HCT116 (cell line): ENCODE measurements at regions not wholly inside any gene's neighbourhood (a gene's known extent, or its start where the extent isn't known, plus 50 kb on each side); places are given as distances from the start of the nearest gene placed in this dataset.

Experiments
- CBX3 ChIP-seq: IDR thresholded peaks from 2 replicates; pipeline ENCODE4 v1.6.1; 2012; ENCODE audit warnings: low read depth
- CEBPB ChIP-seq: IDR thresholded peaks from 2 replicates; pipeline ENCODE4 v1.6.1; 2012; ENCODE audit warnings: low read depth
- EGR1 ChIP-seq: IDR thresholded peaks from 2 replicates; pipeline ENCODE4 v1.6.1; 2012; ENCODE audit warnings: low read depth
- EZH2 ChIP-seq: fragments of 200-600 bp; sonication (generic); IDR thresholded peaks from 2 replicates; pipeline ENCODE4 v1.6.1; 2017; ENCODE audit warnings: antibody characterized with exemption, mixed run types
- POLR2A ChIP-seq: IDR thresholded peaks from 2 replicates; pipeline ENCODE4 v1.7.0; 2011; ENCODE audit warnings: borderline replicate concordance; ENCODE audit not compliant: insufficient read depth, insufficient read length; ENCODE audit errors: extremely low read depth
- POLR2AphosphoS5 ChIP-seq: IDR thresholded peaks from 2 replicates; pipeline ENCODE4 v1.6.1; 2011; ENCODE audit warnings: mild to moderate bottlenecking, low read depth, low read length, moderate library complexity
- SRF ChIP-seq: IDR thresholded peaks from 2 replicates; pipeline ENCODE4 v1.6.1; 2012; ENCODE audit warnings: low read depth
- TF ChIP-seq, protein P1 (sequence below), 3 experiments: fragments of 200-600 bp in 1 of 3; sonication (generic) in 1 of 3; IDR thresholded peaks in 2 of 3; conservative IDR thresholded peaks in 1 of 3; 2 replicates each; pipeline ENCODE4 v1.5.1; 2012 to 2017; ENCODE audit warnings: low read depth in 2 of 3, low read length in 2 of 3, antibody characterized with exemption in 1 of 3, borderline replicate concordance in 1 of 3, control low read depth in 1 of 3, mild to moderate bottlenecking in 1 of 3, mixed read lengths in 1 of 3, mixed run types in 1 of 3, moderate library complexity in 1 of 3; ENCODE audit not compliant: insufficient read depth in 1 of 3
- TF ChIP-seq, protein P2 (sequence below): IDR thresholded peaks from 2 replicates; pipeline ENCODE4 v1.6.1; 2012; ENCODE audit warnings: low read depth
- TF ChIP-seq, protein P3 (sequence below): IDR thresholded peaks from 2 replicates; pipeline ENCODE4 v1.6.1; 2011; ENCODE audit warnings: mild to moderate bottlenecking, low read length, moderate library complexity; ENCODE audit not compliant: insufficient replicate concordance; ENCODE audit errors: extremely low read depth
- TF ChIP-seq, protein P4 (sequence below): IDR thresholded peaks from 2 replicates; pipeline ENCODE4 v1.6.1; 2012

DNA sequence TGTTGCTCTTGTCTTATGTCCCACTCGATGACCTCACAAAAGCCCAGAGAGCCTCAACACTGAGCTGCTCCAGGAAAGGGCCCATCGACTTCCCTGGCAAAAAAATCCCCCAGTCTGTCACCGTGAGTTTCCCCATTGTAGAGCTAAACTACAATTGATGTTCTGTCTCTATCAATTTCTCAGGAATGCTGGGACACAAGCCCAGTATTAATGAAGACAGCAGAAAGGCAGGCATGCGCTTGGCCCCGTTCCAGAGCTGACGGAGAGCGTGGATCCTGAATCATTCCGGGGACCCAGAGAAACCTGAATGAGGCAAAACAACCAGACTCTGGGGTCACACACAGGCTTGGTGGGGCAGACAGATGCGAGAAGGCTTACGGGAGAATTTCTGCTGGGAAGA, 146.9 kb downstream of the TTC32 start:
- TF ChIP-seq EGR1 (no peak), POLR2AphosphoS5 (no peak), EZH2 (no peak), SRF (no peak), POLR2A (no peak), CEBPB (no peak), CBX3 (no peak)
- TF ChIP-seq, protein P1, sequence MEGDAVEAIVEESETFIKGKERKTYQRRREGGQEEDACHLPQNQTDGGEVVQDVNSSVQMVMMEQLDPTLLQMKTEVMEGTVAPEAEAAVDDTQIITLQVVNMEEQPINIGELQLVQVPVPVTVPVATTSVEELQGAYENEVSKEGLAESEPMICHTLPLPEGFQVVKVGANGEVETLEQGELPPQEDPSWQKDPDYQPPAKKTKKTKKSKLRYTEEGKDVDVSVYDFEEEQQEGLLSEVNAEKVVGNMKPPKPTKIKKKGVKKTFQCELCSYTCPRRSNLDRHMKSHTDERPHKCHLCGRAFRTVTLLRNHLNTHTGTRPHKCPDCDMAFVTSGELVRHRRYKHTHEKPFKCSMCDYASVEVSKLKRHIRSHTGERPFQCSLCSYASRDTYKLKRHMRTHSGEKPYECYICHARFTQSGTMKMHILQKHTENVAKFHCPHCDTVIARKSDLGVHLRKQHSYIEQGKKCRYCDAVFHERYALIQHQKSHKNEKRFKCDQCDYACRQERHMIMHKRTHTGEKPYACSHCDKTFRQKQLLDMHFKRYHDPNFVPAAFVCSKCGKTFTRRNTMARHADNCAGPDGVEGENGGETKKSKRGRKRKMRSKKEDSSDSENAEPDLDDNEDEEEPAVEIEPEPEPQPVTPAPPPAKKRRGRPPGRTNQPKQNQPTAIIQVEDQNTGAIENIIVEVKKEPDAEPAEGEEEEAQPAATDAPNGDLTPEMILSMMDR (IDR thresholded peaks at IDR 0.05 in 2 of 3, conservative IDR thresholded peaks at IDR 0.05 in 1 of 3; ENCODE audit: borderline replicate concordance in 1 of 3, insufficient read depth in 1 of 3, low read depth in 2 of 3, low read length in 2 of 3) = no peak
- TF ChIP-seq, protein P2, sequence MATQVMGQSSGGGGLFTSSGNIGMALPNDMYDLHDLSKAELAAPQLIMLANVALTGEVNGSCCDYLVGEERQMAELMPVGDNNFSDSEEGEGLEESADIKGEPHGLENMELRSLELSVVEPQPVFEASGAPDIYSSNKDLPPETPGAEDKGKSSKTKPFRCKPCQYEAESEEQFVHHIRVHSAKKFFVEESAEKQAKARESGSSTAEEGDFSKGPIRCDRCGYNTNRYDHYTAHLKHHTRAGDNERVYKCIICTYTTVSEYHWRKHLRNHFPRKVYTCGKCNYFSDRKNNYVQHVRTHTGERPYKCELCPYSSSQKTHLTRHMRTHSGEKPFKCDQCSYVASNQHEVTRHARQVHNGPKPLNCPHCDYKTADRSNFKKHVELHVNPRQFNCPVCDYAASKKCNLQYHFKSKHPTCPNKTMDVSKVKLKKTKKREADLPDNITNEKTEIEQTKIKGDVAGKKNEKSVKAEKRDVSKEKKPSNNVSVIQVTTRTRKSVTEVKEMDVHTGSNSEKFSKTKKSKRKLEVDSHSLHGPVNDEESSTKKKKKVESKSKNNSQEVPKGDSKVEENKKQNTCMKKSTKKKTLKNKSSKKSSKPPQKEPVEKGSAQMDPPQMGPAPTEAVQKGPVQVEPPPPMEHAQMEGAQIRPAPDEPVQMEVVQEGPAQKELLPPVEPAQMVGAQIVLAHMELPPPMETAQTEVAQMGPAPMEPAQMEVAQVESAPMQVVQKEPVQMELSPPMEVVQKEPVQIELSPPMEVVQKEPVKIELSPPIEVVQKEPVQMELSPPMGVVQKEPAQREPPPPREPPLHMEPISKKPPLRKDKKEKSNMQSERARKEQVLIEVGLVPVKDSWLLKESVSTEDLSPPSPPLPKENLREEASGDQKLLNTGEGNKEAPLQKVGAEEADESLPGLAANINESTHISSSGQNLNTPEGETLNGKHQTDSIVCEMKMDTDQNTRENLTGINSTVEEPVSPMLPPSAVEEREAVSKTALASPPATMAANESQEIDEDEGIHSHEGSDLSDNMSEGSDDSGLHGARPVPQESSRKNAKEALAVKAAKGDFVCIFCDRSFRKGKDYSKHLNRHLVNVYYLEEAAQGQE = no peak
- TF ChIP-seq, protein P3, sequence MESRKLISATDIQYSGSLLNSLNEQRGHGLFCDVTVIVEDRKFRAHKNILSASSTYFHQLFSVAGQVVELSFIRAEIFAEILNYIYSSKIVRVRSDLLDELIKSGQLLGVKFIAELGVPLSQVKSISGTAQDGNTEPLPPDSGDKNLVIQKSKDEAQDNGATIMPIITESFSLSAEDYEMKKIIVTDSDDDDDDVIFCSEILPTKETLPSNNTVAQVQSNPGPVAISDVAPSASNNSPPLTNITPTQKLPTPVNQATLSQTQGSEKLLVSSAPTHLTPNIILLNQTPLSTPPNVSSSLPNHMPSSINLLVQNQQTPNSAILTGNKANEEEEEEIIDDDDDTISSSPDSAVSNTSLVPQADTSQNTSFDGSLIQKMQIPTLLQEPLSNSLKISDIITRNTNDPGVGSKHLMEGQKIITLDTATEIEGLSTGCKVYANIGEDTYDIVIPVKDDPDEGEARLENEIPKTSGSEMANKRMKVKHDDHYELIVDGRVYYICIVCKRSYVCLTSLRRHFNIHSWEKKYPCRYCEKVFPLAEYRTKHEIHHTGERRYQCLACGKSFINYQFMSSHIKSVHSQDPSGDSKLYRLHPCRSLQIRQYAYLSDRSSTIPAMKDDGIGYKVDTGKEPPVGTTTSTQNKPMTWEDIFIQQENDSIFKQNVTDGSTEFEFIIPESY = no peak
- TF ChIP-seq, protein P4, sequence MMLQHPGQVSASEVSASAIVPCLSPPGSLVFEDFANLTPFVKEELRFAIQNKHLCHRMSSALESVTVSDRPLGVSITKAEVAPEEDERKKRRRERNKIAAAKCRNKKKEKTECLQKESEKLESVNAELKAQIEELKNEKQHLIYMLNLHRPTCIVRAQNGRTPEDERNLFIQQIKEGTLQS = no peak
